Liver (tissue), 3 donors: ENCODE measurements at regions not wholly inside any gene's neighbourhood (a gene's known extent, or its start where the extent isn't known, plus 50 kb on each side); places are given as distances from the start of the nearest gene placed in this dataset.

Source experiments
- CTCF ChIP-seq: fragments of 150-350 bp; IDR thresholded peaks from 2 replicates; pipeline ENCODE4 v1.5.1; 2017; ENCODE audit warnings: improper control_type of control experiment, low read depth, low read length; ENCODE audit not compliant: missing input control
- EGR1 ChIP-seq, 2 donors: IDR thresholded peaks; 2 replicates each; pipeline ENCODE4 v1.6.1; 2016 to 2018; ENCODE audit warnings: antibody characterized with exemption in 2 of 2, low read depth in 2 of 2
- HNF4A ChIP-seq, 2 donors: conservative IDR thresholded peaks; 2 replicates each; pipeline ENCODE4 v1.6.1; 2016; ENCODE audit warnings: antibody characterized with exemption in 2 of 2, mild to moderate bottlenecking in 2 of 2
- RXRA ChIP-seq, 2 donors: IDR thresholded peaks; 2 replicates each; pipeline ENCODE4 v1.6.1; 2017 to 2018; ENCODE audit warnings: antibody characterized with exemption in 2 of 2, mild to moderate bottlenecking in 1 of 2
- YY1 ChIP-seq: IDR thresholded peaks from 2 replicates; pipeline ENCODE4 v1.6.1; 2016; ENCODE audit warnings: antibody characterized with exemption, mild to moderate bottlenecking
- donor health status: healthy.
- donor health status: healthy.

GRCh38 chr5:171617266-171617665 lies 168.4 kb upstream of the SMIM23 start:
- TF ChIP-seq HNF4A (conservative IDR thresholded peaks at IDR 0.05) = no peak
- no peak for TF ChIP-seq YY1
- no peak for TF ChIP-seq CTCF
- no peak for TF ChIP-seq EGR1 (IDR thresholded peaks at IDR 0.05; ENCODE audit: low read depth in 2 of 2)
- no peak for TF ChIP-seq RXRA (IDR thresholded peaks at IDR 0.05)
